ENCODE measurements at regions not wholly inside any gene's neighbourhood (a gene's known extent, or its start where the extent isn't known, plus 50 kb on each side); places are given as distances from the start of the nearest gene placed in this dataset.
"Not testable (repeated sequence)": the region's sequence is repeated elsewhere in the genome, so short reads cannot be mapped to it uniquely, and the experiment has no call there.

- Histone ChIP-seq H3K36me3 (ENCODE audit: insufficient read depth, low read length) (no peaks in the 10 kb centered on the region), H3K9me2 (ENCODE audit: insufficient read depth, low read length) (no peaks in the 10 kb centered on the region), H3K27me3 (ENCODE audit: insufficient read depth, low read depth, low read length) (no peaks in the 10 kb centered on the region), H3K9me3 (ENCODE audit: low read length) (no peaks in the 10 kb centered on the region), H3K27ac (ENCODE audit: low read length) (no peak overlapping the region), H2AFZ (ENCODE audit: low read depth, low read length) (no peak overlapping the region), H4K20me1 (ENCODE audit: insufficient read depth) (no peaks in the 10 kb centered on the region), H3K4me3 (ENCODE audit: low read length) (no peak overlapping the region), H3F3A (ENCODE audit: insufficient read depth, low read length, poor library complexity, severe bottlenecking) (no peaks in the 10 kb centered on the region), H3K79me2 (replicated peaks; ENCODE audit: insufficient read depth, low read length) (no peaks in the 10 kb centered on the region), H3K4me2 (ENCODE audit: low read length) (no peak overlapping the region), H3K9ac (ENCODE audit: low read length) (no peak overlapping the region)
- TF ChIP-seq RAD21 (conservative IDR thresholded peaks at IDR 0.05) = no peak
- TF ChIP-seq EZH2 (IDR thresholded peaks at IDR 0.05; ENCODE audit: borderline replicate concordance, insufficient read depth, low read length, poor library complexity, severe bottlenecking) = no peak
- TF ChIP-seq POLR2AphosphoS5 (IDR thresholded peaks at IDR 0.05) = no peak
- no peak for TF ChIP-seq SMC3 (conservative IDR thresholded peaks at IDR 0.05; ENCODE audit: poor library complexity)
Measured at GRCh38 chr15:31223478-31224350, 102.9 kb upstream of the KLF13 start.

- H2AFZ ChIP-seq (ENCODE audit: low read depth, low read length); H3K36me3 ChIP-seq (ENCODE audit: insufficient read depth, low read length); H3K9me2 ChIP-seq (ENCODE audit: insufficient read depth, low read length); H3K4me2 ChIP-seq (ENCODE audit: low read length); H3K27ac ChIP-seq (ENCODE audit: low read length); H3K79me2 ChIP-seq (replicated peaks; ENCODE audit: insufficient read depth, low read length); H3K27me3 ChIP-seq (ENCODE audit: insufficient read depth, low read depth, low read length); H4K20me1 ChIP-seq (ENCODE audit: insufficient read depth); H3K9me3 ChIP-seq (ENCODE audit: low read length); H3K9ac ChIP-seq (ENCODE audit: low read length); H3F3A ChIP-seq (ENCODE audit: insufficient read depth, low read length, poor library complexity, severe bottlenecking); H3K4me3 ChIP-seq (ENCODE audit: low read length): not testable (repeated sequence)
Measured at GRCh38 chr15:31224661-31225060, 102.0 kb upstream of the KLF13 start.

- H3F3A ChIP-seq (ENCODE audit: insufficient read depth, low read length, poor library complexity, severe bottlenecking) = no peaks in the 10 kb centered on the region
- H3K27ac ChIP-seq (ENCODE audit: low read length) = no peak overlapping the region
- no peak overlapping the region for H3K9ac ChIP-seq (ENCODE audit: low read length)
- H3K9me2 ChIP-seq (ENCODE audit: insufficient read depth, low read length) = no peaks in the 10 kb centered on the region
- H3K79me2 ChIP-seq (replicated peaks; ENCODE audit: insufficient read depth, low read length) = no peaks in the 10 kb centered on the region
- H3K4me3 ChIP-seq (ENCODE audit: low read length) = no peak overlapping the region
- no peaks in the 10 kb centered on the region for H3K27me3 ChIP-seq (ENCODE audit: insufficient read depth, low read depth, low read length)
- no peak overlapping the region for H2AFZ ChIP-seq (ENCODE audit: low read depth, low read length)
- no peaks in the 10 kb centered on the region for H3K36me3 ChIP-seq (ENCODE audit: insufficient read depth, low read length)
- H3K9me3 ChIP-seq (ENCODE audit: low read length) = no peaks in the 10 kb centered on the region
- TF ChIP-seq SMC3 (conservative IDR thresholded peaks at IDR 0.05; ENCODE audit: poor library complexity) = no peak
- no peak for TF ChIP-seq CTCF (IDR thresholded peaks at IDR 0.05; ENCODE audit: poor library complexity, severe bottlenecking)
- no peak for TF ChIP-seq REST (IDR thresholded peaks at IDR 0.05; ENCODE audit: borderline replicate concordance)
- TF ChIP-seq POLR2AphosphoS5 (IDR thresholded peaks at IDR 0.05) = no peak
- no peak for TF ChIP-seq MXI1 (conservative IDR thresholded peaks at IDR 0.05; ENCODE audit: poor library complexity, severe bottlenecking)
- TF ChIP-seq EP300 (conservative IDR thresholded peaks at IDR 0.05; ENCODE audit: poor library complexity, severe bottlenecking) = no peak
- TF ChIP-seq TAF1 (IDR thresholded peaks at IDR 0.05; ENCODE audit: low read depth) = no peak
- no peak for TF ChIP-seq EZH2 (IDR thresholded peaks at IDR 0.05; ENCODE audit: borderline replicate concordance, insufficient read depth, low read length, poor library complexity, severe bottlenecking)
- TF ChIP-seq RAD21 (conservative IDR thresholded peaks at IDR 0.05) = no peak
- H4K20me1 ChIP-seq (ENCODE audit: insufficient read depth) = no peaks in the 10 kb centered on the region
- no peak overlapping the region for H3K4me2 ChIP-seq (ENCODE audit: low read length)
Measured at GRCh38 chr15:31225356-31225955, 101.2 kb upstream of the KLF13 start.
